ENCODE measurements at regions not wholly inside any gene's neighbourhood (a gene's known extent, or its start where the extent isn't known, plus 50 kb on each side); places are given as distances from the start of the nearest gene placed in this dataset.
"Not testable (repeated sequence)": the region's sequence is repeated elsewhere in the genome, so short reads cannot be mapped to it uniquely, and the experiment has no call there.

DNA sequence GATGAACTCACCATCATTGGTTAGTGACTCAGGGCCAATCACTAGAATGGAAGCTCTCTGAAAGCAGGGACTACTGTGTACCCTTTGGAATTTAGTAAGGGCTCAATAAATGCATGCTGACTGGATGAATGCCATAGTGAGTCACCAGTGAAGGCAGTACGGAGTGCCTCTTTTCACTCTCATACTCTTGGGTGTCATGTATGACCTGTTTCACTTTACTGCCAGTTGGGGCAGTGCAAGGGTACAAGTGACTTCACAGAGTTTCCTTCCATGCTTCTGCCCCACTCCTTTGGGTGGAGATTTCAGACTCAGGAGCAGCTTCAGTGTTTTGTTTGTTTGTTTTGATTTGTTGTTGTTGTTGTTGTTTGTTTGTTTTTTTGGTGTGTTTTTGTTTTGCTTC lies 57.7 kb downstream of the SOX3 start:
- H3K36me3 ChIP-seq (ENCODE audit: insufficient read depth, low read length), result no peaks in the 10 kb centered on the region
- no peaks in the 10 kb centered on the region for H3K9me3 ChIP-seq (ENCODE audit: low read length)
- no peak overlapping the region for H3K4me3 ChIP-seq (ENCODE audit: low read length)
- H3K4me1 ChIP-seq (ENCODE audit: insufficient read depth, low read length), result no peaks in the 10 kb centered on the region
- H3K27me3 ChIP-seq (ENCODE audit: insufficient read depth, low read length), result no peaks in the 10 kb centered on the region
- no peak overlapping the region for H2AFZ ChIP-seq (ENCODE audit: low read depth, low read length)

DNA sequence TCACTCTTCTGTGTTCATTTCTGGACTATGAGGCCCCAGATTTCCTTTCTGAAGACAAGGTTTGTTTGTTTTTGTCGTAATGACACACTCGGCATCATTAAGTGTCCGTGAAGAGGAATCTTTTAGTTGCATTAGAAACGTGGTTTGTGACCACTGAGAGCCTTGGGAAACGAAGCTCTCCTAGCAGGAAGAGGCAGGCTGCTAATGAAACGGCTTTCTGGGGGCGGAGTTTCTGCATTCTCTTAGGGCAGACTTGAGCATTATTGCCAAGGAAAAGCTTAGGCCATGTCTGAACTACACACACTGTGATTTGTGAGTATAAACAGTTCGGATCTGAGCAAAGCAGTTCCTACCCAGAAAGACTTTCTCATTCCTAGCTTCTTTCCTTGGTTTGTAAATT lies 64.0 kb downstream of the SOX3 start:
- H3K27me3 ChIP-seq (ENCODE audit: insufficient read depth, low read length), result no peaks in the 10 kb centered on the region
- no peaks in the 10 kb centered on the region for H3K36me3 ChIP-seq (ENCODE audit: insufficient read depth, low read length)
- H2AFZ ChIP-seq (ENCODE audit: low read depth, low read length), result peak overlapping the region; percentile 2
- H3K4me3 ChIP-seq (ENCODE audit: low read length), result no peak overlapping the region
- H3K4me1 ChIP-seq (ENCODE audit: insufficient read depth, low read length), result peaks cover 7% of the 10 kb centered on the region
- H3K9me3 ChIP-seq (ENCODE audit: low read length), result no peaks in the 10 kb centered on the region

DNA sequence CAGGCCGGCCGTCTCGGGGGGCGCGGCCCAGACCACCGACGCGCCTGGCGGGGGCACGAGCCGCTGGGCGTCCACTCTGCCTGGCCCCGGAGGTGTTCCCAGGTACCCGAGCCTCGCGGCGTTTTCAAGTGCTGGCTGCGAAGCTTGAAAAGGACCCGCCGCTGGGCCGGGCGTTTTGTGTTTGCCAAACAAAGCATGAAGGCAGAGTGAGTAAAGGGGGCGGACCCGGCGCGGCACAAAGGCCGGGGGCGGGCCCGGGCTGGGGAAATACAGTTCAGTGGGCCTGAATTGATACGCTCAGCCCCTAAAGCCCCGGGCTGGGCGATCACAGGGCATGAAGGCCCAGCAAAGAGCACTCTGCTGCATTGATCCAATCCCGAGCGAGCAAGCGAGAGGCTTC lies 65.4 kb downstream of the SOX3 start:
- peak overlapping the region; percentile 87 for H2AFZ ChIP-seq (ENCODE audit: low read depth, low read length)
- no peaks in the 10 kb centered on the region for H3K9me3 ChIP-seq (ENCODE audit: low read length)
- peak overlapping the region; percentile 48 for H3K4me3 ChIP-seq (ENCODE audit: low read length)
- no peaks in the 10 kb centered on the region for H3K27me3 ChIP-seq (ENCODE audit: insufficient read depth, low read length)
- H3K36me3 ChIP-seq (ENCODE audit: insufficient read depth, low read length), result no peaks in the 10 kb centered on the region
- peaks cover 7% of the 10 kb centered on the region for H3K4me1 ChIP-seq (ENCODE audit: insufficient read depth, low read length)

DNA sequence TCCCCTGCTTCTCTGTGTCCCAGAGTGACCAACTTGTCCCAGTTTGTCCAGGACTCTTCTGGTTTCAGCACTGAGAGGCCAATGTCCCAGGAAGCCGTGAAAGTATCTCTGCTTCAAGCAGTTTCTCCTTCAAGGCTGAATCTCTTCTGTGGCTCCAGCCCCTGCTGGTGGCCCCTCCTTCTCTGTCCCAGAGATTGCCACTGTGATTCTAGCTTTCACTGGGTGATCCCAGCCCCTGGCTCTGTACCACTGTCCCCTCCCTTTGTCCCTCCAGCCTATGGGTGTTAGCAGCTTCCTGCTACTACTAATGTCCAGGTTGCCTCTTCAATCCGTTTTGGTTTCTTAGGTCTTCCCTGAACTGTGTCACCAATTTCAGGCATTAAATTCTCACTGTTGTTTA lies 70.5 kb downstream of the SOX3 start:
- H2AFZ ChIP-seq (ENCODE audit: low read depth, low read length), result no peak overlapping the region
- H3K27me3 ChIP-seq (ENCODE audit: insufficient read depth, low read length), result no peaks in the 10 kb centered on the region
- H3K4me3 ChIP-seq (ENCODE audit: low read length), result no peak overlapping the region
- peaks cover 2% of the 10 kb centered on the region for H3K4me1 ChIP-seq (ENCODE audit: insufficient read depth, low read length)
- H3K9me3 ChIP-seq (ENCODE audit: low read length), result no peaks in the 10 kb centered on the region
- no peaks in the 10 kb centered on the region for H3K36me3 ChIP-seq (ENCODE audit: insufficient read depth, low read length)

DNA sequence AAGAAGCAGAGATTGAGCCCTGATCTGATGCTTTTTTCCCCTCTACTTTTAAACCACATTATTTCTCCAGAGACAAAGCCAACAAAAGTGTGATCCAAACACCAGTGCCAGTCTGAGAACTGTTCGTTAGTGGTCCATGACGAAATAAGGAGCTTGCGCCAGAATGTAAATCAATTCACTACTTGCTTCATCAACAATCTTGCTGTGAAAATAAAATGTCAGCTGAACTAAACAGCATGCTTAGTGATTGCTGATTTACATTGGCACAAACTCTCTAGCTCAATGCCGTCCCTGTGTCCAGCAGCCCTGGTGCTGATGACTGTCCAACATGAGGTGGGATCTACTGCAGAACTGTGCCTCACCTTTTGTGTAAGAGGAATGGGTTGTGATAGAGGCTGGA lies 71.3 kb downstream of the SOX3 start:
- H3K36me3 ChIP-seq (ENCODE audit: insufficient read depth, low read length), result no peaks in the 10 kb centered on the region
- H3K27me3 ChIP-seq (ENCODE audit: insufficient read depth, low read length), result no peaks in the 10 kb centered on the region
- no peak overlapping the region for H3K4me3 ChIP-seq (ENCODE audit: low read length)
- H2AFZ ChIP-seq (ENCODE audit: low read depth, low read length), result no peak overlapping the region
- no peaks in the 10 kb centered on the region for H3K9me3 ChIP-seq (ENCODE audit: low read length)
- no peaks in the 10 kb centered on the region for H3K4me1 ChIP-seq (ENCODE audit: insufficient read depth, low read length)

DNA sequence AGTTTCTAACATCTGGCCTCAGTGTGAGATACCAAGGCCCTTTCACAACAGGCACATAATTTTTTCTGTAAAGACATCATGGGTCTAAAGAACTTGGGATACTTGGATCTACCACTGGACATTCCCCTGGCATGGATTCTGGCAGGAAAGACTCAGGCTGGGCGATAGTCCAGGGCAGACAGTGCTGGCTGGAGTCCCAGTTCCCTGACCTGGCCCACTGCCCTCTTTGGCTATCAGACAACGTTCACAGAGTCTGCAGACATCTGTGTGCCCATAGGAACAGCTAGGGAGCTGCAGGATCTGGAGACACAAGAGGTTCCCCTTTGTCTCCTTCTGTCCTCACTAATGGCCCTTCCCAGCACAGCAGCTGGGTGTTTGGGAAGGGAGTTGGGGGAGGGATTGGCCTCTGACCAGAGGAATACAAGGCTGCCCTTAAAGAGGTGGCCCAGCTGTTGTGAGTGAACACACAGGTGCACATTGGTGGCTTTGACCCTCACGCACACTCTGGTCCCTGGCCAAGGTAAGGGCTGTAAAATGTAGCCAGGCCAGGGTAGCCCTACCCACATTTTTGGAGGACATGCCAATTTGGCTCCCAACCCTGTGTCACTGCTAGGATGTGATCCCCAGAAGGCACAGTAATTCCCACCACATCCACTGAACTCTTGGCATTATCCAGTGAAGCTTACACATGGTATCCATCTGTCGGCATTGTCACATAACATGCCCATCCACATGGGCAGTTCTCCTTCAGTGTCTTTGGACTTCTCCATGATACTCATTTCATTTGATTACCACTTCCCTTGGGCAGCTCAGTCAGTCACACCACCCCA lies 72.3 kb downstream of the SOX3 start:
- Histone ChIP-seq H3K9me3 (ENCODE audit: low read length) (no peaks in the 10 kb centered on the region), H3K36me3 (ENCODE audit: insufficient read depth, low read length) (no peaks in the 10 kb centered on the region), H3K27me3 (ENCODE audit: insufficient read depth, low read length) (no peaks in the 10 kb centered on the region), H3K4me1 (ENCODE audit: insufficient read depth, low read length) (no peaks in the 10 kb centered on the region), H2AFZ (ENCODE audit: low read depth, low read length) (no peak overlapping the region), H3K4me3 (ENCODE audit: low read length) (no peak overlapping the region)

GRCh38 chrX:140431521-140431920 lies 73.3 kb downstream of the SOX3 start:
- Histone ChIP-seq H2AFZ (ENCODE audit: low read depth, low read length) (no peak overlapping the region), H3K9me3 (ENCODE audit: low read length) (no peaks in the 10 kb centered on the region), H3K36me3 (ENCODE audit: insufficient read depth, low read length) (no peaks in the 10 kb centered on the region), H3K4me1 (ENCODE audit: insufficient read depth, low read length) (no peaks in the 10 kb centered on the region), H3K4me3 (ENCODE audit: low read length) (no peak overlapping the region), H3K27me3 (ENCODE audit: insufficient read depth, low read length) (no peaks in the 10 kb centered on the region)

DNA sequence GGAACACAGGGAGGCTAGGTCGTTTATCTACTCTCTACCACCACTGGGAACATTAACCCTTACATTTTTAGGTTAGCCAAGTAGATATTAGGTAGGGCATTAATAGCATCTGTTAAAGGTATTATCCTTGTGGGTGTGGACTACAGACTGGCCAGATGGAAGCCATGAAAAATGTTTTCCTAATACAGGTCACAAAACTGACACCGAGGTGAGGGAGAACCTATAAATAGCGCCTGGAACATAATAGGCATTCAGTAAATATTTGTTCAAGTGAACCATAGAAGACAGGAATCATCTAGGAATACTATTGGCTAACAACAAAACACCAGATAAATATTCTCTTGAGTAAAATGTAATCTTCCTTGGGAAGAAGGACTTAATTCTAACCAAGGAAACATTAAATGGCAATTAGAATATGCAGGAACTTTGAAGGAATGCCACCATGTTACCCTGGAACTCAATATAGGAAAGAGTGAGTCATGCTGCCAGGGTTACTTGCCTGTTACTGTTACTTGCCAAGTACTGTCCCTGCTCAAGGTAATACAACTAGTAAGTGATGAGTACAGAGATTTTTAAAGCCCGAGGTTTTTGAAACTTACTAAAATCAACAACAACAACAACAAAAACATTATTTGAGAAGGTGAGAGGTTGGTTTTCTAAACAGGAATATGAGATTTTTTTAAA lies 79.0 kb downstream of the SOX3 start:
- no peaks in the 10 kb centered on the region for H3K4me1 ChIP-seq (ENCODE audit: insufficient read depth, low read length)
- no peaks in the 10 kb centered on the region for H3K27me3 ChIP-seq (ENCODE audit: insufficient read depth, low read length)
- no peaks in the 10 kb centered on the region for H3K36me3 ChIP-seq (ENCODE audit: insufficient read depth, low read length)
- no peak overlapping the region for H3K4me3 ChIP-seq (ENCODE audit: low read length)
- H3K9me3 ChIP-seq (ENCODE audit: low read length), result no peaks in the 10 kb centered on the region
- H2AFZ ChIP-seq (ENCODE audit: low read depth, low read length), result no peak overlapping the region

GRCh38 chrX:140422501-140422900 lies 82.4 kb downstream of the SOX3 start:
- no peaks in the 10 kb centered on the region for H3K9me3 ChIP-seq (ENCODE audit: low read length)
- H3K36me3 ChIP-seq (ENCODE audit: insufficient read depth, low read length), result no peaks in the 10 kb centered on the region
- H2AFZ ChIP-seq (ENCODE audit: low read depth, low read length), result no peak overlapping the region
- no peaks in the 10 kb centered on the region for H3K27me3 ChIP-seq (ENCODE audit: insufficient read depth, low read length)
- no peak overlapping the region for H3K4me3 ChIP-seq (ENCODE audit: low read length)
- H3K4me1 ChIP-seq (ENCODE audit: insufficient read depth, low read length), result no peaks in the 10 kb centered on the region

GRCh38 chrX:140402131-140402530 lies 102.7 kb downstream of the SOX3 start:
- H3K27me3 ChIP-seq (ENCODE audit: insufficient read depth, low read length); H3K9me3 ChIP-seq (ENCODE audit: low read length); H3K4me1 ChIP-seq (ENCODE audit: insufficient read depth, low read length); H2AFZ ChIP-seq (ENCODE audit: low read depth, low read length); H3K4me3 ChIP-seq (ENCODE audit: low read length); H3K36me3 ChIP-seq (ENCODE audit: insufficient read depth, low read length): not testable (repeated sequence)

DNA sequence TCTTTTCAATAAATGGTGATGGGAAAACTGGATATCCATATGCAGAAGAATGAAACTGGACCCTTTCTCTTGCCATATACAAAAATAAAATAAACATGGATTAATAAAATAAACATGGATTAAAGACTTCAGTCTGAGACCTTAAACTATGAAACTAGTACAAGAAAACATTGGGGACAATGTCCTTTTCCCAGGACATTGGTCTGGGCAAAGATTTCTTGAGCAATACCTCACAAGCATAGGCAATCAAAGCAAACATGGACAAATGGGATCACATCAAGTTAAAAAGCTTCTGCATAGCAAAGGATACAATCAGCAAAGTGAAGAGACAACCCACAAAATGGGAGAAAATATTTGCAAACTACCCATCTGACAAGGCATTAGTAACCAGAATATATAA lies 108.5 kb downstream of the SOX3 start:
- not testable (repeated sequence) for H3K27me3 ChIP-seq (ENCODE audit: insufficient read depth, low read length); H3K36me3 ChIP-seq (ENCODE audit: insufficient read depth, low read length); H3K4me1 ChIP-seq (ENCODE audit: insufficient read depth, low read length); H2AFZ ChIP-seq (ENCODE audit: low read depth, low read length); H3K9me3 ChIP-seq (ENCODE audit: low read length); H3K4me3 ChIP-seq (ENCODE audit: low read length)

DNA sequence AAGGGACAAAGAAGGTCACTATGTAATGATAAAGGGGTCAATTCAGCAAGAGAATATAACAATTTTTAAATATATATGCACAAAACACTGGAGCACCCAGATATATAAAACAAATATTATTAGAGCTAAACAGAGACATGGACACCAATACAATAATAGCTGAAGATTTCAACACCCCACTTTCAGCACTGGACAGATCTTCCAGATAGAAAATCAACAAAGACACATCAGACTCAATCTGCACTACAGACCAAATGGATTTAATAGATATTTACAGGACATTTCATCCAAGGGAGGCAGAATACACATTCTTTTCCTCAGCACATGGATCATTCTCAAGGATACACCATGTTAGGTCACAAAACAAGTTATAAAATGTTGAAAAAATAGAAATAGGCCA lies 111.4 kb downstream of the SOX3 start:
- Histone ChIP-seq H3K4me1 (ENCODE audit: insufficient read depth, low read length) (no peaks in the 10 kb centered on the region), H2AFZ (ENCODE audit: low read depth, low read length) (no peak overlapping the region), H3K9me3 (ENCODE audit: low read length) (no peaks in the 10 kb centered on the region), H3K27me3 (ENCODE audit: insufficient read depth, low read length) (peaks cover 2% of the 10 kb centered on the region), H3K36me3 (ENCODE audit: insufficient read depth, low read length) (no peaks in the 10 kb centered on the region), H3K4me3 (ENCODE audit: low read length) (no peak overlapping the region)

DNA sequence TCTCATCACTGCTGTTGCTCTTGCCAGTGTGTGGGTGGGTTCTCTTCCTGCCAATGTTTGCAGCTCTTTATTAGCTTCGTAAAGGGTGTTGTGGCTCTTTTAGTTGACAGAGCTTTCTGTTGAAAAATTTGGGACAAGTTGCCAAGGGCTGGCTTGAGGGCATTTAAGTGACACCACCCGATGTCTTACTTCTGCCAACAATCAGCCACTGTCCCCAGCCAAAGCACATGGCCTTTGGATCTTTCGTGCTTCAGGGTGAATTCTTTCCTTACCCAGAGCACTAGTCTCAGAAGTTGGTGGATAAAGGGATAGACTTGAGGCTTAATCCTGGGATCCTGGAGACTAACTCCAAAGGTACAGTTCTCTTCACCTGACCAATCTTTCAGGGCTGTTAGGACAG lies 113.6 kb downstream of the SOX3 start:
- no peaks in the 10 kb centered on the region for H3K36me3 ChIP-seq (ENCODE audit: insufficient read depth, low read length)
- H3K4me1 ChIP-seq (ENCODE audit: insufficient read depth, low read length), result no peaks in the 10 kb centered on the region
- no peak overlapping the region for H3K4me3 ChIP-seq (ENCODE audit: low read length)
- no peak overlapping the region for H2AFZ ChIP-seq (ENCODE audit: low read depth, low read length)
- H3K9me3 ChIP-seq (ENCODE audit: low read length), result no peaks in the 10 kb centered on the region
- H3K27me3 ChIP-seq (ENCODE audit: insufficient read depth, low read length), result peaks cover 2% of the 10 kb centered on the region

GRCh38 chrX:140389331-140389730 lies 115.5 kb downstream of the SOX3 start:
- H3K4me1 ChIP-seq (ENCODE audit: insufficient read depth, low read length), result no peaks in the 10 kb centered on the region
- no peak overlapping the region for H3K4me3 ChIP-seq (ENCODE audit: low read length)
- no peak overlapping the region for H2AFZ ChIP-seq (ENCODE audit: low read depth, low read length)
- H3K27me3 ChIP-seq (ENCODE audit: insufficient read depth, low read length), result no peaks in the 10 kb centered on the region
- no peaks in the 10 kb centered on the region for H3K36me3 ChIP-seq (ENCODE audit: insufficient read depth, low read length)
- no peaks in the 10 kb centered on the region for H3K9me3 ChIP-seq (ENCODE audit: low read length)

All from neuron (in vitro differentiated cells).